ENCODE measurements at regions not wholly inside any gene's neighbourhood (a gene's known extent, or its start where the extent isn't known, plus 50 kb on each side); places are given as distances from the start of the nearest gene placed in this dataset.

- TF ChIP-seq POLR2A (IDR thresholded peaks at IDR 0.05), result no peak
- TF ChIP-seq CTCF (IDR thresholded peaks at IDR 0.05), result no peak
- no peak for TF ChIP-seq EP300 (IDR thresholded peaks at IDR 0.05)
- TF ChIP-seq POLR2AphosphoS5 (IDR thresholded peaks at IDR 0.05), result no peak
Observed at GRCh38 chr1:177801790-177802189, 168.1 kb downstream of the SEC16B start.
